ENCODE measurements at regions not wholly inside any gene's neighbourhood (a gene's known extent, or its start where the extent isn't known, plus 50 kb on each side); places are given as distances from the start of the nearest gene placed in this dataset.

- no peak overlapping the region for H3K9ac ChIP-seq (ENCODE audit: low read length)
- H3F3A ChIP-seq (ENCODE audit: insufficient read depth): no peaks in the 10 kb centered on the region
- H3K27me3 ChIP-seq (ENCODE audit: low read length): no peaks in the 10 kb centered on the region
- H3K36me3 ChIP-seq (ENCODE audit: low read length): no peaks in the 10 kb centered on the region
- no peak overlapping the region for H2AFZ ChIP-seq (ENCODE audit: low read depth, low read length, severe bottlenecking)
- no peak overlapping the region for H3K27ac ChIP-seq (ENCODE audit: low read depth, low read length)
- H3K9me2 ChIP-seq (replicated peaks; ENCODE audit: insufficient read depth, low read length): no peaks in the 10 kb centered on the region
- no peak overlapping the region for H3K4me3 ChIP-seq (ENCODE audit: insufficient read depth, low read length, poor library complexity, severe bottlenecking)
- H4K20me1 ChIP-seq (ENCODE audit: low read depth, low read length): no peaks in the 10 kb centered on the region
- H3K79me2 ChIP-seq (ENCODE audit: insufficient read depth, low read length): no peaks in the 10 kb centered on the region
- H3K9me3 ChIP-seq (ENCODE audit: insufficient read depth, low read length): no peaks in the 10 kb centered on the region
- no peak overlapping the region for H3K4me2 ChIP-seq (ENCODE audit: low read depth, low read length, poor library complexity, severe bottlenecking)
- no peak for TF ChIP-seq CTCF (IDR thresholded peaks at IDR 0.05; ENCODE audit: insufficient read depth, low read length, poor library complexity, severe bottlenecking)
- no peak for TF ChIP-seq EZH2phosphoT487 (conservative IDR thresholded peaks at IDR 0.05; ENCODE audit: low read length)
Measured at GRCh38 chr5:8280711-8281363, 411.9 kb downstream of the MTRR start.

GRCh38 chr5:8288334-8288733 lies 419.4 kb downstream of the MTRR start:
- no peaks in the 10 kb centered on the region for H3K27me3 ChIP-seq (ENCODE audit: low read length)
- H3K79me2 ChIP-seq (ENCODE audit: insufficient read depth, low read length): no peaks in the 10 kb centered on the region
- no peaks in the 10 kb centered on the region for H3F3A ChIP-seq (ENCODE audit: insufficient read depth)
- no peaks in the 10 kb centered on the region for H3K9me3 ChIP-seq (ENCODE audit: insufficient read depth, low read length)
- H4K20me1 ChIP-seq (ENCODE audit: low read depth, low read length): no peaks in the 10 kb centered on the region
- H3K36me3 ChIP-seq (ENCODE audit: low read length): no peaks in the 10 kb centered on the region
- H3K4me3 ChIP-seq (ENCODE audit: insufficient read depth, low read length, poor library complexity, severe bottlenecking): no peak overlapping the region
- H3K4me2 ChIP-seq (ENCODE audit: low read depth, low read length, poor library complexity, severe bottlenecking): no peak overlapping the region
- H3K27ac ChIP-seq (ENCODE audit: low read depth, low read length): no peak overlapping the region
- H2AFZ ChIP-seq (ENCODE audit: low read depth, low read length, severe bottlenecking): no peak overlapping the region
- TF ChIP-seq CTCF (IDR thresholded peaks at IDR 0.05; ENCODE audit: insufficient read depth, low read length, poor library complexity, severe bottlenecking) (no peak), EZH2phosphoT487 (conservative IDR thresholded peaks at IDR 0.05; ENCODE audit: low read length) (no peak)
- no peak overlapping the region for H3K9ac ChIP-seq (ENCODE audit: low read length)
- no peaks in the 10 kb centered on the region for H3K9me2 ChIP-seq (replicated peaks; ENCODE audit: insufficient read depth, low read length)

- TF ChIP-seq EZH2phosphoT487 (conservative IDR thresholded peaks at IDR 0.05; ENCODE audit: low read length) (no peak), CTCF (IDR thresholded peaks at IDR 0.05; ENCODE audit: insufficient read depth, low read length, poor library complexity, severe bottlenecking) (no peak)
- H3K9me3 ChIP-seq (ENCODE audit: insufficient read depth, low read length): no peaks in the 10 kb centered on the region
- H3K9ac ChIP-seq (ENCODE audit: low read length): no peak overlapping the region
- no peaks in the 10 kb centered on the region for H3K79me2 ChIP-seq (ENCODE audit: insufficient read depth, low read length)
- no peak overlapping the region for H3K4me2 ChIP-seq (ENCODE audit: low read depth, low read length, poor library complexity, severe bottlenecking)
- H4K20me1 ChIP-seq (ENCODE audit: low read depth, low read length): no peaks in the 10 kb centered on the region
- no peaks in the 10 kb centered on the region for H3F3A ChIP-seq (ENCODE audit: insufficient read depth)
- H3K27ac ChIP-seq (ENCODE audit: low read depth, low read length): no peak overlapping the region
- no peak overlapping the region for H3K4me3 ChIP-seq (ENCODE audit: insufficient read depth, low read length, poor library complexity, severe bottlenecking)
- H3K9me2 ChIP-seq (replicated peaks; ENCODE audit: insufficient read depth, low read length): no peaks in the 10 kb centered on the region
- no peaks in the 10 kb centered on the region for H3K27me3 ChIP-seq (ENCODE audit: low read length)
- H2AFZ ChIP-seq (ENCODE audit: low read depth, low read length, severe bottlenecking): no peak overlapping the region
- no peaks in the 10 kb centered on the region for H3K36me3 ChIP-seq (ENCODE audit: low read length)
Measured at GRCh38 chr5:8288897-8289516, 420.1 kb downstream of the MTRR start.
